ENCODE measurements at regions not wholly inside any gene's neighbourhood (a gene's known extent, or its start where the extent isn't known, plus 50 kb on each side); places are given as distances from the start of the nearest gene placed in this dataset.

GRCh38 chr4:176953021-176953420 lies 160.3 kb upstream of the VEGFC start:
- TF ChIP-seq EZH2 (IDR thresholded peaks at IDR 0.05; ENCODE audit: borderline replicate concordance) = no peak
- TF ChIP-seq CTCF (IDR thresholded peaks at IDR 0.05; ENCODE audit: poor library complexity) = no peak

All from hepatocyte (in vitro differentiated cells).